ENCODE measurements at regions not wholly inside any gene's neighbourhood (a gene's known extent, or its start where the extent isn't known, plus 50 kb on each side); places are given as distances from the start of the nearest gene placed in this dataset.

DNA sequence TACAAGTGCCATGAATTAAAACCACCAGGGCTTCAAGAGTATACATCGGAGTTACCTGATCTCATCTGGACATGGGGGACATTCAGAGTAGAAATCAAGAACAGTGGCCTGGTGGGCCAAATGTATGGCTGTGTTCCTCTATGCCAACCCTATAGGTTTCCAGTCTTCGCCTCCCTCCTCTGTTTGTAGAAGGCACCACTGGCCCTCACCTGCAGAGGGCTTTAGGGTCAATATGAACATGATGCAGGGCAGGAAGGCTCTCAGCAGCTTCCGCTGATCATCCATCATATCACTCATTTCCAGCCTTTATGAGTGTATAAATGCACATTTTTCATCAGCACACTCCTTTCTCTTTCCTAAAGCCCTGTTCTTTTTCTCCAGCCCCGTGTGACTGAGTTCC is 555.5 kb upstream of the BRINP1 start:
- peaks cover 2% of the 10 kb centered on the region for H3K9me3 Mint-ChIP-seq

GRCh38 chr9:119917175-119917574 is 547.9 kb upstream of the BRINP1 start:
- Mint-ChIP-seq H3K9me3 (peaks cover 2% of the 10 kb centered on the region), H3K4me1 (no peaks in the 10 kb centered on the region)

More for the DNA sequence above, 555.5 kb upstream of the BRINP1 start:
- Mint-ChIP-seq H3K27ac (ENCODE audit: unreplicated experiment) (no peak overlapping the region), H3K36me3 (ENCODE audit: low read depth) (no peaks in the 10 kb centered on the region), H3K4me3 (no peak overlapping the region), H3K4me1 (no peaks in the 10 kb centered on the region), H3K27me3 (ENCODE audit: low read depth) (peaks cover 31% of the 10 kb centered on the region)
- TF ChIP-seq, protein P1, sequence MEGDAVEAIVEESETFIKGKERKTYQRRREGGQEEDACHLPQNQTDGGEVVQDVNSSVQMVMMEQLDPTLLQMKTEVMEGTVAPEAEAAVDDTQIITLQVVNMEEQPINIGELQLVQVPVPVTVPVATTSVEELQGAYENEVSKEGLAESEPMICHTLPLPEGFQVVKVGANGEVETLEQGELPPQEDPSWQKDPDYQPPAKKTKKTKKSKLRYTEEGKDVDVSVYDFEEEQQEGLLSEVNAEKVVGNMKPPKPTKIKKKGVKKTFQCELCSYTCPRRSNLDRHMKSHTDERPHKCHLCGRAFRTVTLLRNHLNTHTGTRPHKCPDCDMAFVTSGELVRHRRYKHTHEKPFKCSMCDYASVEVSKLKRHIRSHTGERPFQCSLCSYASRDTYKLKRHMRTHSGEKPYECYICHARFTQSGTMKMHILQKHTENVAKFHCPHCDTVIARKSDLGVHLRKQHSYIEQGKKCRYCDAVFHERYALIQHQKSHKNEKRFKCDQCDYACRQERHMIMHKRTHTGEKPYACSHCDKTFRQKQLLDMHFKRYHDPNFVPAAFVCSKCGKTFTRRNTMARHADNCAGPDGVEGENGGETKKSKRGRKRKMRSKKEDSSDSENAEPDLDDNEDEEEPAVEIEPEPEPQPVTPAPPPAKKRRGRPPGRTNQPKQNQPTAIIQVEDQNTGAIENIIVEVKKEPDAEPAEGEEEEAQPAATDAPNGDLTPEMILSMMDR (conservative IDR thresholded peaks at IDR 0.05): no peak
- no peak for DNase-seq (ENCODE audit: low read depth, low spot score)

GRCh38 chr9:119907056-119907455 is 537.8 kb upstream of the BRINP1 start:
- H3K4me1 Mint-ChIP-seq: no peaks in the 10 kb centered on the region
- H3K27ac Mint-ChIP-seq (ENCODE audit: unreplicated experiment): no peak overlapping the region
- no peak overlapping the region for H3K4me3 Mint-ChIP-seq
- no peak for DNase-seq (ENCODE audit: low read depth, low spot score)
- H3K36me3 Mint-ChIP-seq (ENCODE audit: low read depth): no peaks in the 10 kb centered on the region
- peaks cover 6% of the 10 kb centered on the region for H3K9me3 Mint-ChIP-seq
- peaks cover 2% of the 10 kb centered on the region for H3K27me3 Mint-ChIP-seq (ENCODE audit: low read depth)
- TF ChIP-seq, protein P1 (conservative IDR thresholded peaks at IDR 0.05): no peak

More at GRCh38 chr9:119917175-119917574, 547.9 kb upstream of the BRINP1 start:
- no peak overlapping the region for H3K4me3 Mint-ChIP-seq
- TF ChIP-seq, protein P1 (conservative IDR thresholded peaks at IDR 0.05): no peak
- H3K27ac Mint-ChIP-seq (ENCODE audit: unreplicated experiment): no peak overlapping the region
- H3K27me3 Mint-ChIP-seq (ENCODE audit: low read depth): peaks cover 10% of the 10 kb centered on the region
- no peaks in the 10 kb centered on the region for H3K36me3 Mint-ChIP-seq (ENCODE audit: low read depth)
- no peak for DNase-seq (ENCODE audit: low read depth, low spot score)

- Mint-ChIP-seq H3K4me1 (no peaks in the 10 kb centered on the region), H3K27me3 (ENCODE audit: low read depth) (peaks cover 7% of the 10 kb centered on the region), H3K9me3 (peaks cover 6% of the 10 kb centered on the region), H3K36me3 (ENCODE audit: low read depth) (no peaks in the 10 kb centered on the region), H3K4me3 (no peak overlapping the region), H3K27ac (ENCODE audit: unreplicated experiment) (no peak overlapping the region)
- no peak for DNase-seq (ENCODE audit: low read depth, low spot score)
- TF ChIP-seq, protein P1 (conservative IDR thresholded peaks at IDR 0.05): no peak
These were observed 536.5 kb upstream of the BRINP1 start for GRCh38 chr9:119905724-119906123.

DNA sequence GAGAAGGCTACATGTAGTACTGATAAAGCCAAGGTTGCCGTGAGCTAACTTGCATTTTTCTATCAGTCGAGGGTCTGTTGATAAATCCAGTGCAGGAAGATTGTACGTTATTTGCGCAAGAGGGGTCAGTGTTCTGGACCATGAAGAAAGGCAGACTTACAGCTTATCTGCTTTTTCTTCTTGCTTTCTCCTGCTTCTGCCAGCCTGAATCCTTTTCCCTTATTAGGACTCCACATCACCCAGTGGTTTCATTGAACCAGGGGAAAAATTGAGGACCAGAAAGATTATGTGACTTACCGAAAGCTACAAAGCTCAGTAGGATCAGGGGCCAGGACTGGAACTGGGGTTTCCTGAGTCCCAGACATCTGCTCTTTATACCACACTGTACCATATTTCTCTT is 534.6 kb upstream of the BRINP1 start:
- peaks cover 8% of the 10 kb centered on the region for H3K9me3 Mint-ChIP-seq
- DNase-seq (ENCODE audit: low read depth, low spot score): no peak
- no peak overlapping the region for H3K4me3 Mint-ChIP-seq
- no peak overlapping the region for H3K27ac Mint-ChIP-seq (ENCODE audit: unreplicated experiment)
- TF ChIP-seq, protein P1 (conservative IDR thresholded peaks at IDR 0.05): no peak
- no peaks in the 10 kb centered on the region for H3K4me1 Mint-ChIP-seq
- no peaks in the 10 kb centered on the region for H3K36me3 Mint-ChIP-seq (ENCODE audit: low read depth)
- peaks cover 11% of the 10 kb centered on the region for H3K27me3 Mint-ChIP-seq (ENCODE audit: low read depth)

- DNase-seq (ENCODE audit: low read depth, low spot score): no peak
- Mint-ChIP-seq H3K9me3 (peaks cover 2% of the 10 kb centered on the region), H3K4me3 (no peak overlapping the region), H3K27me3 (ENCODE audit: low read depth) (peaks cover 15% of the 10 kb centered on the region), H3K36me3 (ENCODE audit: low read depth) (no peaks in the 10 kb centered on the region), H3K27ac (ENCODE audit: unreplicated experiment) (no peak overlapping the region), H3K4me1 (no peaks in the 10 kb centered on the region)
- TF ChIP-seq, protein P1 (conservative IDR thresholded peaks at IDR 0.05): no peak
These were observed 533.4 kb upstream of the BRINP1 start for GRCh38 chr9:119902611-119903010.

Data from neural crest cell (in vitro differentiated cells).